ENCODE measurements at regions not wholly inside any gene's neighbourhood (a gene's known extent, or its start where the extent isn't known, plus 50 kb on each side); places are given as distances from the start of the nearest gene placed in this dataset.

DNA sequence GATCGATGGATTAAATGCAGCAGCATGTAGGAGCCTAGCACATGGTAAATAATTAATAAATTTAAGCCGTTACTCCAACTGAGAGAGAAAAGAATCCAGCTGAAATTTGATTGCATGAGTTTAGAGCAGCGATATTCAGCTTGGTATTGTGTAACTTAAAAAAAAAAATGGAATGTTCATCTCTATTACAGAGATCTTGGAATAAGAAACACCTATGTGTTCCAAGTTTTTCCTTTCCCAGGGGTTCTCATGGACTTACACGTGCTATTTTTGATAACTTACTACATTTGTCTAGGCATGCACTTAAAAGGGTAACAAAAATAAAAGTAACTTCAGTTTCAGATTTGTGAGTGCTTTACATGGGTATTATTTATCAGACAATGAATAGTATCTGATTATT, 122.8 kb downstream of the RASSF9 start:
- TF ChIP-seq, protein P1, sequence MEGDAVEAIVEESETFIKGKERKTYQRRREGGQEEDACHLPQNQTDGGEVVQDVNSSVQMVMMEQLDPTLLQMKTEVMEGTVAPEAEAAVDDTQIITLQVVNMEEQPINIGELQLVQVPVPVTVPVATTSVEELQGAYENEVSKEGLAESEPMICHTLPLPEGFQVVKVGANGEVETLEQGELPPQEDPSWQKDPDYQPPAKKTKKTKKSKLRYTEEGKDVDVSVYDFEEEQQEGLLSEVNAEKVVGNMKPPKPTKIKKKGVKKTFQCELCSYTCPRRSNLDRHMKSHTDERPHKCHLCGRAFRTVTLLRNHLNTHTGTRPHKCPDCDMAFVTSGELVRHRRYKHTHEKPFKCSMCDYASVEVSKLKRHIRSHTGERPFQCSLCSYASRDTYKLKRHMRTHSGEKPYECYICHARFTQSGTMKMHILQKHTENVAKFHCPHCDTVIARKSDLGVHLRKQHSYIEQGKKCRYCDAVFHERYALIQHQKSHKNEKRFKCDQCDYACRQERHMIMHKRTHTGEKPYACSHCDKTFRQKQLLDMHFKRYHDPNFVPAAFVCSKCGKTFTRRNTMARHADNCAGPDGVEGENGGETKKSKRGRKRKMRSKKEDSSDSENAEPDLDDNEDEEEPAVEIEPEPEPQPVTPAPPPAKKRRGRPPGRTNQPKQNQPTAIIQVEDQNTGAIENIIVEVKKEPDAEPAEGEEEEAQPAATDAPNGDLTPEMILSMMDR (IDR thresholded peaks at IDR 0.05; ENCODE audit: low read depth, low read length): no peak
- Histone ChIP-seq H3K9me3 (ENCODE audit: control insufficient read depth, insufficient read depth, low read length) (no peaks in the 10 kb centered on the region), H3K27me3 (ENCODE audit: control insufficient read depth, insufficient read depth, low read length) (no peaks in the 10 kb centered on the region), H3K27ac (ENCODE audit: low read depth, low read length) (no peak overlapping the region), H3K4me3 (ENCODE audit: low read depth, low read length) (no peak overlapping the region)
- CTCF ChIA-PET: interaction anchor here (1.5 kb wide), 1 partner anchor 137 kb away, joined by 3 read pairs; no protein-coding TSS in a partner anchor
- POLR2A ChIA-PET: no interaction called here
- DNase-seq (ENCODE audit: low read depth, low spot score): no peak

DNA sequence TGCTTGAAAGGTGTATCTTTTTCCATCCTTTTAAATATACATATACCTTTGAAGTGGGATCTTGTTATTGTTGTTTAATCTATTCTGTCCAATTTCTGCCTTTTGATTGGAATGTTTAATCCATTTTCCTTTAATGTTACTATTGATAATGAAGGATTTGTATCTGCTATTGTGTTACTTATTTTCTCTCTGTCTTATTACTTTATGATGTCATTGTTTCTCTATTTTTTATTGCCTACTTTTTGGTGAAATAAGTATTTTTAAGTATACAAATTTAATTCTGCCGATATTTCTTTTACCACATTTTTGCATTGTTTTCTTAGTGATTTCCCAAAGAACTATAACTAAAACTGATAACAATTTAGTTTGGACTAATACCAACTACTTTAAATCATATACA, 121.8 kb downstream of the RASSF9 start:
- no peak overlapping the region for H3K27ac ChIP-seq (ENCODE audit: low read depth, low read length)
- H3K9me3 ChIP-seq (ENCODE audit: control insufficient read depth, insufficient read depth, low read length): no peaks in the 10 kb centered on the region
- no peaks in the 10 kb centered on the region for H3K27me3 ChIP-seq (ENCODE audit: control insufficient read depth, insufficient read depth, low read length)
- POLR2A ChIA-PET: no interaction called here
- no peak overlapping the region for H3K4me3 ChIP-seq (ENCODE audit: low read depth, low read length)
- no peak for DNase-seq (ENCODE audit: low read depth, low spot score)
- TF ChIP-seq, protein P1 (IDR thresholded peaks at IDR 0.05; ENCODE audit: low read depth, low read length): no peak
- CTCF ChIA-PET: interaction anchor here (0.6 kb wide), 1 partner anchor 135 kb away, joined by 3 read pairs; no protein-coding TSS in a partner anchor

DNA sequence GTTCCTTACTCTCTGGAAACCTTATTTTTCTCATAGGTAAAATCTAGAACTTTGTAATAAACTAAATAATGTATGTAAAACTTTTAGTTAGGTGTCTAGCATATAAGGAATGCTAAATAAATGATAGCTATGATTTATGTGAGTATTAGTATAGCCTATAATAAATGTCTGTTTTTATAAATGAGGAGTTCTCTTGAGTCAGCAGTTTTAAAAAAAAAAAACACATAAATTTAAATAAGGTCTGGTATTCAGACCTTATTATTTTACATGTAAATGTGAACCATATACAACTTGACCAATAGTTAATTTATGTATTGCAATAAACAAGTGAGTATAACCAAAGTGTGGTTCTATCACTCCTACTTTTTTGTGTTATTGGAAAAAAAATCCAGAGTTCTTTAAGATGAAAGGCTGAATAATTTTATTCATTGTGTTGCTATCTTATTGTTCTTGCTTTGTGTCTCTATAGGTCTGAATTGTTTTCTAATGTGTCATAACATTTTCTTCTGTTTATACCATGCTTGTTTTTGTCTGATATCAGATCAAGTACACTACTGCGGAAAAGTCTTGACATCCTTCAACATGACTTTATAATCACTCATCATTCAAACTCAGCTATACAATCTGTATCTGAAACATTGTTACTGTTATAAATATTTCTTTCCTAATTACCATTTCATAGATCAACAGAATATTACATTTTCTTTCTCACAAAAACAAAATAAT, 115.7 kb downstream of the RASSF9 start:
- POLR2A ChIA-PET: no interaction called here
- CTCF ChIA-PET: no interaction called here
- no peak for DNase-seq (ENCODE audit: low read depth, low spot score)
- Histone ChIP-seq H3K27ac (ENCODE audit: low read depth, low read length) (no peak overlapping the region), H3K9me3 (ENCODE audit: control insufficient read depth, insufficient read depth, low read length) (no peaks in the 10 kb centered on the region), H3K27me3 (ENCODE audit: control insufficient read depth, insufficient read depth, low read length) (no peaks in the 10 kb centered on the region), H3K4me3 (ENCODE audit: low read depth, low read length) (no peak overlapping the region)
- TF ChIP-seq, protein P1 (IDR thresholded peaks at IDR 0.05; ENCODE audit: low read depth, low read length): no peak

DNA sequence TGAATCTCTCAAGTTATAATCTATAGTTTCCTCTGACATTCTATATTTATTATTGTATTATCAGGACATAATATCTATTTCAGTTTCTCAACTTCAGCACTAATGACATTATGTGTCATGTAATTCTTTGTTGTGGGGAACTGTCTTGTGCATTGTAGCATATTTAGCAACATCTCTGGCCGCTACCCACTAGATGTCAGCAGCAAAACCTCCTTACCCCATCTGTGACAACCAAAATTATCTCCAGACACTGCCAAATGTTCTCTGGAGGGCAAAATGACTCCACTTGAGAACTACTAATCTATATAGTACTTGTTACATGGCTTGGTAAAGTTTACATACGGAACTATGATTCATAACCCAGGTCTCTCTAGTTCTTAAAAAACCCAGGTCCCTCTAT, 110.2 kb downstream of the RASSF9 start:
- CTCF ChIA-PET: no interaction called here
- H3K27ac ChIP-seq (ENCODE audit: low read depth, low read length): no peak overlapping the region
- H3K9me3 ChIP-seq (ENCODE audit: control insufficient read depth, insufficient read depth, low read length): no peaks in the 10 kb centered on the region
- POLR2A ChIA-PET: no interaction called here
- no peak for DNase-seq (ENCODE audit: low read depth, low spot score)
- H3K4me3 ChIP-seq (ENCODE audit: low read depth, low read length): no peak overlapping the region
- TF ChIP-seq, protein P1 (IDR thresholded peaks at IDR 0.05; ENCODE audit: low read depth, low read length): no peak
- no peaks in the 10 kb centered on the region for H3K27me3 ChIP-seq (ENCODE audit: control insufficient read depth, insufficient read depth, low read length)

- CTCF ChIA-PET: no interaction called here
- H3K27me3 ChIP-seq (ENCODE audit: control insufficient read depth, insufficient read depth, low read length): no peaks in the 10 kb centered on the region
- TF ChIP-seq, protein P1 (IDR thresholded peaks at IDR 0.05; ENCODE audit: low read depth, low read length): no peak
- DNase-seq (ENCODE audit: low read depth, low spot score): no peak
- POLR2A ChIA-PET: no interaction called here
- no peak overlapping the region for H3K27ac ChIP-seq (ENCODE audit: low read depth, low read length)
- no peak overlapping the region for H3K4me3 ChIP-seq (ENCODE audit: low read depth, low read length)
- no peaks in the 10 kb centered on the region for H3K9me3 ChIP-seq (ENCODE audit: control insufficient read depth, insufficient read depth, low read length)
Measured at GRCh38 chr12:85733221-85733840, 102.9 kb downstream of the RASSF9 start.

Data from AG04450 (cell line).